Kidney (tissue), 13 donors: ENCODE measurements at regions not wholly inside any gene's neighbourhood (a gene's known extent, or its start where the extent isn't known, plus 50 kb on each side); places are given as distances from the start of the nearest gene placed in this dataset.

Source experiments
- DNase-seq, 5 donors: peaks; one replicate each; pipeline ENCODE4 v3.0.0-alpha.2; 2013 to 2020
- FAIRE-seq: peaks from 2 replicates; lab custom pipeline; 2012; peaks lifted over from hg19 to GRCh38; lab: Jason Lieb, UNC
- H3K27ac ChIP-seq, 2 donors: one replicate each; pipeline ENCODE4 v1.7.0; 2013; ENCODE audit warnings: low read depth in 2 of 2, low read length in 2 of 2, inconsistent platforms in 1 of 2
- H3K27me3 ChIP-seq: one replicate; pipeline ENCODE4 v1.7.1; 2013; ENCODE audit warnings: low read length, inconsistent platforms; ENCODE audit not compliant: control insufficient read depth, insufficient read depth
- H3K36me3 ChIP-seq, 3 donors: one replicate each; pipeline versions ENCODE4 v1.7.0 to v1.7.1; 2013; ENCODE audit warnings: low read length in 3 of 3, control low read depth in 1 of 3, inconsistent platforms in 1 of 3; ENCODE audit not compliant: insufficient read depth in 3 of 3, control insufficient read depth in 2 of 3
- H3K4me1 ChIP-seq, 3 donors: one replicate each; pipeline versions ENCODE4 v1.7.0 to v1.7.1; 2013; ENCODE audit warnings: low read length in 3 of 3, inconsistent platforms in 1 of 3, low read depth in 1 of 3; ENCODE audit not compliant: control insufficient read depth in 2 of 3, insufficient read depth in 2 of 3
- H3K4me3 ChIP-seq, 3 donors: one replicate each; pipeline versions ENCODE4 v1.7.0 to v1.8.1; 2013; ENCODE audit warnings: low read length in 3 of 3, control low read depth in 1 of 3, inconsistent platforms in 1 of 3
- H3K9ac ChIP-seq, 3 donors: one replicate each; pipeline versions ENCODE4 v1.7.0 to v1.7.1; 2013; ENCODE audit warnings: low read length in 3 of 3, control low read depth in 1 of 3, inconsistent platforms in 1 of 3
- H3K9me3 ChIP-seq, 3 donors: one replicate each; pipeline versions ENCODE4 v1.7.0 to v1.7.1; 2013; ENCODE audit warnings: low read length in 3 of 3, control low read depth in 1 of 3, inconsistent platforms in 1 of 3; ENCODE audit not compliant: control insufficient read depth in 2 of 3, insufficient read depth in 1 of 3
- CTCF ChIP-seq: IDR thresholded peaks from 3 replicates; pipeline ENCODE4 v1.5.1; 2012; ENCODE audit warnings: mild to moderate bottlenecking, moderate library complexity, borderline replicate concordance; ENCODE audit not compliant: insufficient read depth; ENCODE audit errors: extremely low read depth
- intact Hi-C: fragments of 100-400 bp; cut with DNase I; formaldehyde crosslinking; loops from one replicate; pipeline ENCODE4 v1.11.1; 2022
- donor health status: control.
- donor health status: control.
- donor health status: control.
- donor health status: control.
- donor health status: control.
- donor health status: DM: yes; HTN: yes; CAD: no.
- donor health status: Normal renal cell carcinoma (clear cell type).

DNA sequence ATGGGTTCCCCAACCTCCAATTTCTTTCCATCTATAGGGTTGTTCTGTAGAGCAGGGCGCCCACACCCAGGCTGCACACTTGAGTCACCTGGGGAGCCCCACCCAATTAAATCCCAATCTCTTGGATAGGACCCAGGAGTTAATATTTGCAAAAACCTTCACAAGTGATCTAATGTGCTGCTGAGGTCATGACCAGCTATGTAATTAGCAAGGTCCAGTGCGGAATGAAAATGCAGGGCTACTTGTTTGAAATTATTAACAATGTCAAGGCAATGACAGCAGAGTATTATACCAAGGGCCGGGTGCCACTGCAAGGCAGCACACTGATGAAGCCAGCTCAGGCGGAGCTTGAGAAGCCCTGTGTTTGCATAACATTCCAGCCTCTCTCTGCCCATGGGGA, 302.7 kb downstream of the MAF start:
- H3K9me3 ChIP-seq = no peaks in the 10 kb centered on the region
- no peak for FAIRE-seq
- H3K4me1 ChIP-seq = peaks cover 0 to 4% (median 0%) of the 10 kb centered on the region in 3 donors
- no peak overlapping the region for H3K9ac ChIP-seq
- no peak for DNase-seq
- no peak for TF ChIP-seq CTCF
- no peak overlapping the region for H3K27ac ChIP-seq
- H3K4me3 ChIP-seq = no peak overlapping the region
- H3K27me3 ChIP-seq = no peaks in the 10 kb centered on the region
- intact Hi-C loops = no loop called here
- H3K36me3 ChIP-seq = no peaks in the 10 kb centered on the region

DNA sequence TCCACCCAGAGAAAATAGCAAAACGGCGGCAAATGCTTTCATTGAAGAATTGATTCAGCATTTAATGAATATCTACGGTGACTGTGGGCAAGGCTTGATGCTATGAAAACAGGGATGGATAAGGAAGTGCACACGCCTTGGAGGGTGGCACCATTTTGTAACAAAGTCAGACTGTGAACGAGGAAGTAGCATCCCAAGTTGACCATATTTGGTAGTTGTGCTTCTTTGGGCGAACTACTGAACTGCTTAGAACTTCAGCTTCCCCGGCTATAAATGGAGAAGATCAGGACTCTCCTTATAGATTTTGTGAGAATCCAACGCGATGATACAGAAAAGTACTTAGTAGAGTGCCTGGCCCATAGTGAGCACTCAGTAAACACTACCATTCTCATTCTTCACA, 303.2 kb downstream of the MAF start:
- no peak for DNase-seq
- H3K27ac ChIP-seq = no peak overlapping the region
- no peak for FAIRE-seq
- H3K9me3 ChIP-seq = no peaks in the 10 kb centered on the region
- H3K4me1 ChIP-seq = peaks cover 0 to 4% (median 0%) of the 10 kb centered on the region in 3 donors
- H3K36me3 ChIP-seq = no peaks in the 10 kb centered on the region
- no peak overlapping the region for H3K9ac ChIP-seq
- intact Hi-C loops = no loop called here
- TF ChIP-seq CTCF = no peak
- no peaks in the 10 kb centered on the region for H3K27me3 ChIP-seq
- H3K4me3 ChIP-seq = no peak overlapping the region

DNA sequence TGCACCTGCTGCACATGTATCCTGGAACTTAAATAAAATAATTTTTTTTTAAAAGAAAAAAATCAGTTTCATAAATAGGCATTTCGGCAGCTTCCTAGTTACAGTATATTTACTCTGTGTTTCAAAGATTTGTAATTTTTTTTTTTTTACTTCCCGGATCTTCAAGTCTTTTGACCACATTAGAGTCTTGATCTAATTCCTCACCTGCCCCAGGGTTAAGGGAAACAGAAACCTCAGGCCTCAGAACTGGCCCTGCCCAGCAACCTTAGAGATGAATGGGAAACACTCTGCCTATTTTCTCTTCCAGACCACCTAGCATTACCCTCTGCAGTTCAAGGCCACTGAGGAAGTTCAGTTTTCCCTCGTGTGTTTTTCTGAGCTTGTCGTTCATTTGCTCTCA, 304.0 kb downstream of the MAF start:
- no peak overlapping the region for H3K27ac ChIP-seq
- H3K4me3 ChIP-seq = no peak overlapping the region
- TF ChIP-seq CTCF = no peak
- no peaks in the 10 kb centered on the region for H3K27me3 ChIP-seq
- intact Hi-C loops = no loop called here
- no peaks in the 10 kb centered on the region for H3K9me3 ChIP-seq
- DNase-seq = no peak
- H3K9ac ChIP-seq = no peak overlapping the region
- no peaks in the 10 kb centered on the region for H3K36me3 ChIP-seq
- peaks cover 0 to 4% (median 0%) of the 10 kb centered on the region in 3 donors for H3K4me1 ChIP-seq
- FAIRE-seq = no peak

DNA sequence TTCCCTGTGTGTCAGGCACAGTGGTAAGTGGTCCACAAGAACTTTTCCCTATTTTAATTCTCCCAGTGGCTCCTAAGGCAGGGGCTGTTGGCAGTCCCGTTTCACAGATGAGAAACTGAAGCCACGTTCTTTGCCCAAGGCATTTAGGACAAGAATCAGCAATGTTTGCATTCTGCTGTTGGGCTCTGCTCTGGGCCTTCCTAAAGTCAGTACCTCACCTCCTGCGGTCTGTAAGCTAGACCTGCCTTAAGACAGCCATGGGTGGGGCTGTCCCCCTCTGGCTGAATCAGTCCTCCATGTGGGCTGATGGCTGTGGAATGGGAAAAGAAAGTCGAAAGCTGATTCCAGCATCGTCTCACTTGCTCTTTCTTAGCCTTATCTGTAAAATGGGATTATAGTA, 304.8 kb downstream of the MAF start:
- Histone ChIP-seq H3K36me3 (no peaks in the 10 kb centered on the region), H3K9me3 (no peaks in the 10 kb centered on the region), H3K4me1 (peaks cover 0 to 4% (median 0%) of the 10 kb centered on the region in 3 donors), H3K9ac (no peak overlapping the region), H3K27ac (no peak overlapping the region), H3K27me3 (no peaks in the 10 kb centered on the region), H3K4me3 (no peak overlapping the region)
- FAIRE-seq (no peak), DNase-seq (no peak)
- intact Hi-C loops = no loop called here
- TF ChIP-seq CTCF = no peak
